ENCODE measurements at regions not wholly inside any gene's neighbourhood (a gene's known extent, or its start where the extent isn't known, plus 50 kb on each side); places are given as distances from the start of the nearest gene placed in this dataset.

GRCh38 chr7:18116661-18117060 lies 89.0 kb upstream of the PRPS1L1 start:
- DNase-seq (ENCODE audit: insufficient read length, low spot score) (no peak), FAIRE-seq (no peak)
- TF ChIP-seq POU2F2 (IDR thresholded peaks at IDR 0.05; ENCODE audit: low read depth, low read length): no peak
- no peak for TF ChIP-seq POLR2AphosphoS5 (IDR thresholded peaks at IDR 0.05; ENCODE audit: low read depth, low read length)
- TF ChIP-seq TAF1 (IDR thresholded peaks at IDR 0.05; ENCODE audit: low read depth, low read length): no peak
- TF ChIP-seq SPI1 (IDR thresholded peaks at IDR 0.05; ENCODE audit: low read depth, low read length): no peak
- no peak for TF ChIP-seq PAX5 (IDR thresholded peaks at IDR 0.05; ENCODE audit: insufficient read depth, low read length, severe bottlenecking)
- TF ChIP-seq POLR2A (IDR thresholded peaks at IDR 0.05; ENCODE audit: low read depth, low read length): no peak

GRCh38 chr7:18117482-18117881 lies 89.8 kb upstream of the PRPS1L1 start:
- no peak for DNase-seq (ENCODE audit: insufficient read length, low spot score)
- TF ChIP-seq POLR2A (IDR thresholded peaks at IDR 0.05; ENCODE audit: low read depth, low read length): no peak
- no peak for TF ChIP-seq POLR2AphosphoS5 (IDR thresholded peaks at IDR 0.05; ENCODE audit: low read depth, low read length)
- no peak for TF ChIP-seq TAF1 (IDR thresholded peaks at IDR 0.05; ENCODE audit: low read depth, low read length)
- TF ChIP-seq POU2F2 (IDR thresholded peaks at IDR 0.05; ENCODE audit: low read depth, low read length): no peak
- TF ChIP-seq PAX5 (IDR thresholded peaks at IDR 0.05; ENCODE audit: insufficient read depth, low read length, severe bottlenecking): no peak
- FAIRE-seq: no peak

- no peak for FAIRE-seq
Measured at GRCh38 chr7:18119985-18120384, 92.3 kb upstream of the PRPS1L1 start.

GRCh38 chr7:18123508-18124239 lies 96.0 kb upstream of the PRPS1L1 start:
- no peak for FAIRE-seq
- DNase-seq (ENCODE audit: insufficient read length, low spot score): no peak
- TF ChIP-seq POU2F2 (IDR thresholded peaks at IDR 0.05; ENCODE audit: low read depth, low read length): no peak
- no peak for TF ChIP-seq POLR2AphosphoS5 (IDR thresholded peaks at IDR 0.05; ENCODE audit: low read depth, low read length)
- no peak for TF ChIP-seq SPI1 (IDR thresholded peaks at IDR 0.05; ENCODE audit: low read depth, low read length)
- TF ChIP-seq PAX5 (IDR thresholded peaks at IDR 0.05; ENCODE audit: insufficient read depth, low read length, severe bottlenecking): no peak
- TF ChIP-seq TAF1 (IDR thresholded peaks at IDR 0.05; ENCODE audit: low read depth, low read length): no peak
- TF ChIP-seq POLR2A (IDR thresholded peaks at IDR 0.05; ENCODE audit: low read depth, low read length): no peak

More at GRCh38 chr7:18119985-18120384, 92.3 kb upstream of the PRPS1L1 start:
- DNase-seq (ENCODE audit: insufficient read length, low spot score): no peak
- TF ChIP-seq POLR2AphosphoS5 (IDR thresholded peaks at IDR 0.05; ENCODE audit: low read depth, low read length) (no peak), TAF1 (IDR thresholded peaks at IDR 0.05; ENCODE audit: low read depth, low read length) (no peak), SPI1 (IDR thresholded peaks at IDR 0.05; ENCODE audit: low read depth, low read length) (no peak), POLR2A (IDR thresholded peaks at IDR 0.05; ENCODE audit: low read depth, low read length) (no peak), PAX5 (IDR thresholded peaks at IDR 0.05; ENCODE audit: insufficient read depth, low read length, severe bottlenecking) (no peak), POU2F2 (IDR thresholded peaks at IDR 0.05; ENCODE audit: low read depth, low read length) (no peak)

- no peak for DNase-seq (ENCODE audit: insufficient read length, low spot score)
Measured at GRCh38 chr7:18125476-18125875, 97.8 kb upstream of the PRPS1L1 start.

GRCh38 chr7:18126281-18126680 lies 98.6 kb upstream of the PRPS1L1 start:
- no peak for FAIRE-seq
- TF ChIP-seq POU2F2 (IDR thresholded peaks at IDR 0.05; ENCODE audit: low read depth, low read length) (no peak), TAF1 (IDR thresholded peaks at IDR 0.05; ENCODE audit: low read depth, low read length) (no peak), POLR2AphosphoS5 (IDR thresholded peaks at IDR 0.05; ENCODE audit: low read depth, low read length) (no peak)

More at GRCh38 chr7:18125476-18125875, 97.8 kb upstream of the PRPS1L1 start:
- TF ChIP-seq POLR2A (IDR thresholded peaks at IDR 0.05; ENCODE audit: low read depth, low read length) (no peak), PAX5 (IDR thresholded peaks at IDR 0.05; ENCODE audit: insufficient read depth, low read length, severe bottlenecking) (no peak), POLR2AphosphoS5 (IDR thresholded peaks at IDR 0.05; ENCODE audit: low read depth, low read length) (no peak), SPI1 (IDR thresholded peaks at IDR 0.05; ENCODE audit: low read depth, low read length) (no peak), TAF1 (IDR thresholded peaks at IDR 0.05; ENCODE audit: low read depth, low read length) (no peak), POU2F2 (IDR thresholded peaks at IDR 0.05; ENCODE audit: low read depth, low read length) (no peak)
- no peak for FAIRE-seq

GRCh38 chr7:18128846-18129245 lies 101.2 kb upstream of the PRPS1L1 start:
- no peak for FAIRE-seq
- no peak for TF ChIP-seq POLR2A (IDR thresholded peaks at IDR 0.05; ENCODE audit: low read depth, low read length)
- no peak for TF ChIP-seq SPI1 (IDR thresholded peaks at IDR 0.05; ENCODE audit: low read depth, low read length)
- TF ChIP-seq POLR2AphosphoS5 (IDR thresholded peaks at IDR 0.05; ENCODE audit: low read depth, low read length): no peak
- DNase-seq (ENCODE audit: insufficient read length, low spot score): no peak

More at GRCh38 chr7:18126281-18126680, 98.6 kb upstream of the PRPS1L1 start:
- no peak for DNase-seq (ENCODE audit: insufficient read length, low spot score)

GRCh38 chr7:18132811-18133210 lies 105.2 kb upstream of the PRPS1L1 start:
- no peak for DNase-seq (ENCODE audit: insufficient read length, low spot score)
- TF ChIP-seq POLR2AphosphoS5 (IDR thresholded peaks at IDR 0.05; ENCODE audit: low read depth, low read length) (no peak), POLR2A (IDR thresholded peaks at IDR 0.05; ENCODE audit: low read depth, low read length) (no peak), POU2F2 (IDR thresholded peaks at IDR 0.05; ENCODE audit: low read depth, low read length) (no peak), PAX5 (IDR thresholded peaks at IDR 0.05; ENCODE audit: insufficient read depth, low read length, severe bottlenecking) (no peak), SPI1 (IDR thresholded peaks at IDR 0.05; ENCODE audit: low read depth, low read length) (no peak), TAF1 (IDR thresholded peaks at IDR 0.05; ENCODE audit: low read depth, low read length) (no peak)
- no peak for FAIRE-seq

GRCh38 chr7:18133921-18134320 lies 106.3 kb upstream of the PRPS1L1 start:
- no peak for TF ChIP-seq POLR2AphosphoS5 (IDR thresholded peaks at IDR 0.05; ENCODE audit: low read depth, low read length)
- no peak for TF ChIP-seq SPI1 (IDR thresholded peaks at IDR 0.05; ENCODE audit: low read depth, low read length)
- no peak for TF ChIP-seq TAF1 (IDR thresholded peaks at IDR 0.05; ENCODE audit: low read depth, low read length)
- TF ChIP-seq POLR2A (IDR thresholded peaks at IDR 0.05; ENCODE audit: low read depth, low read length): no peak
- TF ChIP-seq POU2F2 (IDR thresholded peaks at IDR 0.05; ENCODE audit: low read depth, low read length): no peak
- TF ChIP-seq PAX5 (IDR thresholded peaks at IDR 0.05; ENCODE audit: insufficient read depth, low read length, severe bottlenecking): no peak
- FAIRE-seq (no peak), DNase-seq (ENCODE audit: insufficient read length, low spot score) (no peak)

- TF ChIP-seq POLR2AphosphoS5 (IDR thresholded peaks at IDR 0.05; ENCODE audit: low read depth, low read length) (no peak), PAX5 (IDR thresholded peaks at IDR 0.05; ENCODE audit: insufficient read depth, low read length, severe bottlenecking) (no peak), SPI1 (IDR thresholded peaks at IDR 0.05; ENCODE audit: low read depth, low read length) (no peak), POU2F2 (IDR thresholded peaks at IDR 0.05; ENCODE audit: low read depth, low read length) (no peak)
- DNase-seq (ENCODE audit: insufficient read length, low spot score) (no peak), FAIRE-seq (no peak)
Measured at GRCh38 chr7:18140943-18141342, 113.3 kb upstream of the PRPS1L1 start.

Measured in GM12891 (cell line).